Endothelial cell of umbilical vein (primary cell): ENCODE measurements at regions not wholly inside any gene's neighbourhood (a gene's known extent, or its start where the extent isn't known, plus 50 kb on each side); places are given as distances from the start of the nearest gene placed in this dataset.

ENCODE experiments used
- CTCF ChIP-seq, 2 donors: IDR thresholded peaks; 1 replicate in 1 of 2; 2 replicates in 1 of 2; pipeline ENCODE4 v1.5.1; 2011; ENCODE audit warnings: low read length in 2 of 2, mild to moderate bottlenecking in 2 of 2, moderate library complexity in 2 of 2, control low read depth in 1 of 2, inconsistent platforms in 1 of 2, low read depth in 1 of 2; ENCODE audit not compliant: insufficient read depth in 1 of 2; ENCODE audit errors: extremely low read depth in 1 of 2
- EZH2 ChIP-seq: IDR thresholded peaks from 2 replicates; pipeline ENCODE4 v1.6.1; 2012; ENCODE audit warnings: borderline replicate concordance, low read depth, mild to moderate bottlenecking, moderate library complexity, low read length, inconsistent platforms; ENCODE audit not compliant: severe bottlenecking
- FOS ChIP-seq: IDR thresholded peaks from 2 replicates; pipeline ENCODE4 v1.6.1; 2011; ENCODE audit warnings: mild to moderate bottlenecking, low read length, moderate library complexity, borderline replicate concordance; ENCODE audit not compliant: insufficient read depth
- GATA2 ChIP-seq: IDR thresholded peaks from 2 replicates; pipeline ENCODE4 v1.7.0; 2011; ENCODE audit warnings: low read depth, mild to moderate bottlenecking, moderate library complexity, mixed read lengths, low read length; ENCODE audit not compliant: insufficient read length, insufficient read depth
- JUN ChIP-seq: IDR thresholded peaks from 2 replicates; pipeline ENCODE4 v1.6.1; 2011; ENCODE audit warnings: borderline replicate concordance, low read depth; ENCODE audit not compliant: insufficient read length, insufficient read depth
- MAX ChIP-seq: IDR thresholded peaks from 2 replicates; pipeline ENCODE4 v1.6.1; 2011; ENCODE audit not compliant: insufficient read depth, insufficient read length
- MYC ChIP-seq: IDR thresholded peaks from one replicate; pipeline ENCODE4 v1.6.1; 2011; ENCODE audit warnings: mild to moderate bottlenecking, low read depth, low read length
- POLR2A ChIP-seq: IDR thresholded peaks from 2 replicates; pipeline ENCODE4 v1.6.1; 2012; ENCODE audit warnings: low read depth, mild to moderate bottlenecking, control low read depth, low read length
- POLR2AphosphoS5 ChIP-seq: IDR thresholded peaks from 2 replicates; pipeline ENCODE4 v1.6.1; 2012; ENCODE audit warnings: low read depth, mild to moderate bottlenecking, control low read depth, low read length, moderate library complexity; ENCODE audit not compliant: insufficient read depth

DNA sequence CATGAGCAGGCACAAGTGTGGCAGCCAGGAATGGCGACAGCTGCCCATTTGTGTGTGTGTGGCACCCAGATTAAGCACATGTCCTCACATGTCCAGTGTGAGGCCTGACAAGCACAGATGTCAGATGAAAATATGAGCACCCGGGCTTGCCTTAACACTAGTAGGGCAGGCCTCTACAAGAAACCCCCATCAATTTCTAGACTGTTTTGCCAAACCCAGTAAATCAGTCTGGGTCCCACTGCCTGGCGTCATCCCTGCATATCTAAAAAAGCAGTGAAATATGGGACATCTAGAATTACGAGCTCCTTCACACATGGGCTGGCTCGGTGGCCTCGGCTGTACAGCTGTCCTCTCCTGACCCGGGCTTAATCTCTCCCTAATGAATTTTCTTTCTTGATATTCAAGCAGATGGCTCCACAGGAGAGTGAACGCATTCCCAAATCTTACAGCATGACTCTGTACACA, 432.7 kb downstream of the FOXO1 start:
- TF ChIP-seq POLR2AphosphoS5 (no peak), CTCF (IDR thresholded peaks at IDR 0.05; ENCODE audit: extremely low read depth in 1 of 2, insufficient read depth in 1 of 2, low read depth in 1 of 2, low read length in 2 of 2) (no peak), POLR2A (no peak), MAX (no peak), MYC (no peak), EZH2 (no peak), JUN (no peak), FOS (no peak), GATA2 (no peak)
